ENCODE measurements at regions not wholly inside any gene's neighbourhood (a gene's known extent, or its start where the extent isn't known, plus 50 kb on each side); places are given as distances from the start of the nearest gene placed in this dataset.

DNA sequence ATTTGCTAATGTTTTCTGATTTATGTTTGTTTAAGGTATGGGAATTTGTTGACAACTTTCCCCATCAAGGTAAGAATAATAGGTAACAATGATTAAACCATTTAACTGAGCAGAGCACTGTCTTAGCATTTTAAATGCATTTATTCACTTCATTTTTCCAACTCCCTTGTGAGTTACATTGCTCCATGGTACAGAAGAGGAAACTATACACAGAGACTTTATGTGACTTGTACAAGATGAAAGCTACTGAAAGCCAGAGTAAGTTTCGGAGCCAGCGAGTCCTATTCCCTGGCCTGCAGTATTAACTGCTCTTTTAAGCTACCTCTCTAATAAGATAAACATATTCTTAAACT, 708.8 kb downstream of the HDGFL1 start:
- Histone ChIP-seq H3K4me2 (ENCODE audit: insufficient read depth, low read length) (no peak overlapping the region), H3K79me2 (ENCODE audit: insufficient read depth, low read length) (no peaks in the 10 kb centered on the region), H3K27ac (ENCODE audit: low read depth, low read length) (no peak overlapping the region), H3K9me3 (ENCODE audit: low read depth, low read length) (no peaks in the 10 kb centered on the region), H3K4me3 (ENCODE audit: insufficient read depth, low read length) (no peak overlapping the region), H3K36me3 (ENCODE audit: insufficient read depth, low read length) (no peaks in the 10 kb centered on the region), H2AFZ (ENCODE audit: low read length) (no peak overlapping the region), H3K27me3 (ENCODE audit: insufficient read depth, low read length) (no peaks in the 10 kb centered on the region), H3K4me1 (ENCODE audit: insufficient read depth, low read length) (no peaks in the 10 kb centered on the region), H4K20me1 (ENCODE audit: insufficient read depth, low read length) (no peaks in the 10 kb centered on the region)
- no peak for DNase-seq (ENCODE audit: insufficient read length, low spot score, missing footprints)
- no peak for TF ChIP-seq CTCF (IDR thresholded peaks at IDR 0.05; ENCODE audit: extremely low read depth, low read depth, low read length)

GRCh38 chr6:23280437-23280836, 711.1 kb downstream of the HDGFL1 start:
- TF ChIP-seq CTCF (IDR thresholded peaks at IDR 0.05; ENCODE audit: extremely low read depth, low read depth, low read length): no peak
- H3K27me3 ChIP-seq (ENCODE audit: insufficient read depth, low read length): no peaks in the 10 kb centered on the region
- no peak overlapping the region for H2AFZ ChIP-seq (ENCODE audit: low read length)
- no peaks in the 10 kb centered on the region for H3K79me2 ChIP-seq (ENCODE audit: insufficient read depth, low read length)
- DNase-seq (ENCODE audit: insufficient read length, low spot score, missing footprints): no peak
- no peaks in the 10 kb centered on the region for H3K9me3 ChIP-seq (ENCODE audit: low read depth, low read length)
- H3K4me2 ChIP-seq (ENCODE audit: insufficient read depth, low read length): no peak overlapping the region
- no peaks in the 10 kb centered on the region for H3K4me1 ChIP-seq (ENCODE audit: insufficient read depth, low read length)
- H3K36me3 ChIP-seq (ENCODE audit: insufficient read depth, low read length): no peaks in the 10 kb centered on the region
- H3K27ac ChIP-seq (ENCODE audit: low read depth, low read length): no peak overlapping the region
- H4K20me1 ChIP-seq (ENCODE audit: insufficient read depth, low read length): no peaks in the 10 kb centered on the region
- no peak overlapping the region for H3K4me3 ChIP-seq (ENCODE audit: insufficient read depth, low read length)

- H3K79me2 ChIP-seq (ENCODE audit: insufficient read depth, low read length): no peaks in the 10 kb centered on the region
- no peak for TF ChIP-seq CTCF (IDR thresholded peaks at IDR 0.05; ENCODE audit: extremely low read depth, low read depth, low read length)
- no peak overlapping the region for H2AFZ ChIP-seq (ENCODE audit: low read length)
Observed at GRCh38 chr6:23282252-23283021, 713.1 kb downstream of the HDGFL1 start.

DNA sequence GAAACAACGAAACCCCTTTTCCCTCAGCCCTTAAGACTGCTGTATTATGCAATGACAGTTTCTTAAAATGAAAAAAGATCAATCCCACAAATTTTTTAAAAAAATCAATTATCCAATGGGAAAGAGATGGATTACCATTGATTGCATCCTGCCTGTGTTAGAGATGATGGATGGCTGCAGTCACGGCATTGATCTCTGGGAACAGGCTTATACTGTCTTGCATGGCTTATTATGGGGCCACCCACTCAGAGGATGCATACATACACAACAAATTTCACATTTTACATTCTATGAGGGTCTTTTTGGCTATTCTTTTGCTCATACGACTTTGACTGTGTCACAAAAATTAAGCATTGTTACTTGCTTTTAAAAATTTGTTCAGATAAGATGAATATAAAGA, 724.3 kb downstream of the HDGFL1 start:
- Histone ChIP-seq H3K4me1 (ENCODE audit: insufficient read depth, low read length) (no peaks in the 10 kb centered on the region), H3K36me3 (ENCODE audit: insufficient read depth, low read length) (no peaks in the 10 kb centered on the region), H3K27ac (ENCODE audit: low read depth, low read length) (no peak overlapping the region), H3K27me3 (ENCODE audit: insufficient read depth, low read length) (no peaks in the 10 kb centered on the region), H3K4me3 (ENCODE audit: insufficient read depth, low read length) (no peak overlapping the region), H3K9me3 (ENCODE audit: low read depth, low read length) (no peaks in the 10 kb centered on the region), H4K20me1 (ENCODE audit: insufficient read depth, low read length) (no peaks in the 10 kb centered on the region), H3K79me2 (ENCODE audit: insufficient read depth, low read length) (no peaks in the 10 kb centered on the region), H2AFZ (ENCODE audit: low read length) (no peak overlapping the region), H3K4me2 (ENCODE audit: insufficient read depth, low read length) (no peak overlapping the region)
- TF ChIP-seq CTCF (IDR thresholded peaks at IDR 0.05; ENCODE audit: extremely low read depth, low read depth, low read length): no peak
- no peak for DNase-seq (ENCODE audit: insufficient read length, low spot score, missing footprints)

More at GRCh38 chr6:23282252-23283021, 713.1 kb downstream of the HDGFL1 start:
- Histone ChIP-seq H4K20me1 (ENCODE audit: insufficient read depth, low read length) (no peaks in the 10 kb centered on the region), H3K9me3 (ENCODE audit: low read depth, low read length) (no peaks in the 10 kb centered on the region), H3K4me2 (ENCODE audit: insufficient read depth, low read length) (no peak overlapping the region), H3K27me3 (ENCODE audit: insufficient read depth, low read length) (no peaks in the 10 kb centered on the region), H3K27ac (ENCODE audit: low read depth, low read length) (no peak overlapping the region), H3K36me3 (ENCODE audit: insufficient read depth, low read length) (no peaks in the 10 kb centered on the region), H3K4me1 (ENCODE audit: insufficient read depth, low read length) (no peaks in the 10 kb centered on the region), H3K4me3 (ENCODE audit: insufficient read depth, low read length) (no peak overlapping the region)
- DNase-seq (ENCODE audit: insufficient read length, low spot score, missing footprints): no peak

All from osteoblast (primary cell).